ENCODE measurements at regions not wholly inside any gene's neighbourhood (a gene's known extent, or its start where the extent isn't known, plus 50 kb on each side); places are given as distances from the start of the nearest gene placed in this dataset.
"Not testable (repeated sequence)": the region's sequence is repeated elsewhere in the genome, so short reads cannot be mapped to it uniquely, and the experiment has no call there.

- DNase-seq (ENCODE audit: low read depth) = no peak
- H3K4me3 ChIP-seq (ENCODE audit: low read depth, low read length) = no peak overlapping the region
- TF ChIP-seq CTCF (conservative IDR thresholded peaks at IDR 0.05; ENCODE audit: low read depth, low read length) = no peak
Measured at GRCh38 chr10:36424502-36424901, 700.9 kb upstream of the ANKRD30A start.

- H3K4me3 ChIP-seq (ENCODE audit: low read depth, low read length) = no peak overlapping the region
- TF ChIP-seq CTCF (conservative IDR thresholded peaks at IDR 0.05; ENCODE audit: low read depth, low read length) = no peak
- peak; percentile 15 for DNase-seq (ENCODE audit: low read depth)
Measured at GRCh38 chr10:36423821-36424248, 701.6 kb upstream of the ANKRD30A start.

GRCh38 chr10:36421992-36422391, 703.4 kb upstream of the ANKRD30A start:
- no peak overlapping the region for H3K4me3 ChIP-seq (ENCODE audit: low read depth, low read length)
- TF ChIP-seq CTCF (conservative IDR thresholded peaks at IDR 0.05; ENCODE audit: low read depth, low read length) = no peak
- no peak for DNase-seq (ENCODE audit: low read depth)

- no peak overlapping the region for H3K4me3 ChIP-seq (ENCODE audit: low read depth, low read length)
- TF ChIP-seq CTCF (conservative IDR thresholded peaks at IDR 0.05; ENCODE audit: low read depth, low read length) = no peak
- DNase-seq (ENCODE audit: low read depth) = no peak
Measured at GRCh38 chr10:36416513-36416912, 708.9 kb upstream of the ANKRD30A start.

- DNase-seq (ENCODE audit: low read depth) = no peak
- TF ChIP-seq CTCF (conservative IDR thresholded peaks at IDR 0.05; ENCODE audit: low read depth, low read length) = no peak
- H3K4me3 ChIP-seq (ENCODE audit: low read depth, low read length) = no peak overlapping the region
Measured at GRCh38 chr10:36412942-36413341, 712.5 kb upstream of the ANKRD30A start.

GRCh38 chr10:36400238-36400637, 725.2 kb upstream of the ANKRD30A start:
- DNase-seq (ENCODE audit: low read depth); H3K4me3 ChIP-seq (ENCODE audit: low read depth, low read length): not testable (repeated sequence)

GRCh38 chr10:36393801-36394200, 731.6 kb upstream of the ANKRD30A start:
- no peak for DNase-seq (ENCODE audit: low read depth)
- TF ChIP-seq CTCF (conservative IDR thresholded peaks at IDR 0.05; ENCODE audit: low read depth, low read length) = no peak

GRCh38 chr10:36391405-36391804, 734.0 kb upstream of the ANKRD30A start:
- DNase-seq (ENCODE audit: low read depth) = no peak
- no peak overlapping the region for H3K4me3 ChIP-seq (ENCODE audit: low read depth, low read length)
- TF ChIP-seq CTCF (conservative IDR thresholded peaks at IDR 0.05; ENCODE audit: low read depth, low read length) = no peak

More at GRCh38 chr10:36393801-36394200, 731.6 kb upstream of the ANKRD30A start:
- H3K4me3 ChIP-seq (ENCODE audit: low read depth, low read length) = no peak overlapping the region
